ENCODE measurements at regions not wholly inside any gene's neighbourhood (a gene's known extent, or its start where the extent isn't known, plus 50 kb on each side); places are given as distances from the start of the nearest gene placed in this dataset.

GRCh38 chr2:120480903-120481445, 135.0 kb downstream of the INHBB start (continued):
- no peak for TF ChIP-seq ZFP41 (CRISPR knock-in tag; IDR thresholded peaks at IDR 0.05; ENCODE audit: borderline replicate concordance)
- peak; percentile 48; the same call in 1 of the 2 replicates for TF ChIP-seq RARA (CRISPR knock-in tag; IDR thresholded peaks at IDR 0.05)
- peak; percentile 71; the same call in 1 of the 2 replicates for TF ChIP-seq SSRP1 (CRISPR knock-in tag; IDR thresholded peaks at IDR 0.05)
- TF ChIP-seq ARNT (IDR thresholded peaks at IDR 0.05) = 0 out of 2 replicates have a peak, but pooled peaks have one; percentile 3
- 0 out of 2 replicates have a peak, but pooled peaks have one; percentile 45 for TF ChIP-seq ZNF556 (CRISPR knock-in tag; IDR thresholded peaks at IDR 0.05; ENCODE audit: borderline replicate concordance)
- 0 out of 2 replicates have a peak, but pooled peaks have one; percentile 4 for TF ChIP-seq CSRNP2 (CRISPR knock-in tag; conservative IDR thresholded peaks at IDR 0.05; ENCODE audit: low read depth)
- peak; percentile 46; the same call in 1 of the 2 replicates for TF ChIP-seq ZBTB4 (CRISPR knock-in tag; IDR thresholded peaks at IDR 0.05; ENCODE audit: borderline replicate concordance)
- 0 out of 2 replicates have a peak, but pooled peaks have one; percentile 12 for TF ChIP-seq THAP9 (CRISPR knock-in tag; IDR thresholded peaks at IDR 0.05; ENCODE audit: borderline replicate concordance)
- no peak; the same call in 1 of the 2 replicates for TF ChIP-seq ZFP91 (CRISPR knock-in tag; IDR thresholded peaks at IDR 0.05; ENCODE audit: borderline replicate concordance)
- TF ChIP-seq RXRA (CRISPR knock-in tag; IDR thresholded peaks at IDR 0.05) = peak; percentile 29; the same call in 1 of the 2 replicates
- TF ChIP-seq HNF4G (IDR thresholded peaks at IDR 0.05; ENCODE audit: borderline replicate concordance, low read depth, low read length) = no peak
- TF ChIP-seq HNF4G (CRISPR knock-in tag; IDR thresholded peaks at IDR 0.05; ENCODE audit: borderline replicate concordance, low read depth) = 0 out of 2 replicates have a peak, but pooled peaks have one; percentile 18
- 0 out of 2 replicates have a peak, but pooled peaks have one; percentile 4 for TF ChIP-seq ZGPAT (CRISPR knock-in tag; IDR thresholded peaks at IDR 0.05)
- TF ChIP-seq STAT5B (CRISPR knock-in tag; IDR thresholded peaks at IDR 0.05) = no peak
- peak; percentile 47 for TF ChIP-seq MED1 (CRISPR knock-in tag; IDR thresholded peaks at IDR 0.05)
- TF ChIP-seq NR1H2 (CRISPR knock-in tag; IDR thresholded peaks at IDR 0.05; ENCODE audit: borderline replicate concordance, low read depth) = peak; percentile 45; the same call in 1 of the 2 replicates
- TF ChIP-seq FOXA3 (CRISPR knock-in tag; IDR thresholded peaks at IDR 0.05) = peak; percentile 69
- 0 out of 2 replicates have a peak, but pooled peaks have one; percentile 23 for TF ChIP-seq RXRB (CRISPR knock-in tag; IDR thresholded peaks at IDR 0.05; ENCODE audit: borderline replicate concordance)
